ENCODE measurements at regions not wholly inside any gene's neighbourhood (a gene's known extent, or its start where the extent isn't known, plus 50 kb on each side); places are given as distances from the start of the nearest gene placed in this dataset.

- no peak for TF ChIP-seq CTCF (conservative IDR thresholded peaks at IDR 0.05; ENCODE audit: low read depth, low read length)
- no peak for DNase-seq (ENCODE audit: low read depth)
- H3K4me3 ChIP-seq (ENCODE audit: low read length) = no peak overlapping the region
Measured at GRCh38 chr1:108072212-108072611, 107.2 kb upstream of the VAV3 start.

- H3K4me3 ChIP-seq (ENCODE audit: low read length) = no peak overlapping the region
- no peak for DNase-seq (ENCODE audit: low read depth)
- no peak for TF ChIP-seq CTCF (conservative IDR thresholded peaks at IDR 0.05; ENCODE audit: low read depth, low read length)
Measured at GRCh38 chr1:108071601-108072000, 106.6 kb upstream of the VAV3 start.

- TF ChIP-seq CTCF (conservative IDR thresholded peaks at IDR 0.05; ENCODE audit: low read depth, low read length) = no peak
- H3K4me3 ChIP-seq (ENCODE audit: low read length) = no peak overlapping the region
Measured at GRCh38 chr1:108070662-108071061, 105.7 kb upstream of the VAV3 start.

GRCh38 chr1:108067884-108068540, 103.0 kb upstream of the VAV3 start:
- DNase-seq (ENCODE audit: low read depth) = no peak
- no peak overlapping the region for H3K4me3 ChIP-seq (ENCODE audit: low read length)
- no peak for TF ChIP-seq CTCF (conservative IDR thresholded peaks at IDR 0.05; ENCODE audit: low read depth, low read length)

More at GRCh38 chr1:108070662-108071061, 105.7 kb upstream of the VAV3 start:
- no peak for DNase-seq (ENCODE audit: low read depth)

- DNase-seq (ENCODE audit: low read depth) = no peak
- H3K4me3 ChIP-seq (ENCODE audit: low read length) = no peak overlapping the region
- no peak for TF ChIP-seq CTCF (conservative IDR thresholded peaks at IDR 0.05; ENCODE audit: low read depth, low read length)
Measured at GRCh38 chr1:108066808-108067207, 101.8 kb upstream of the VAV3 start.

- H3K4me3 ChIP-seq (ENCODE audit: low read length) = no peak overlapping the region
- no peak for TF ChIP-seq CTCF (conservative IDR thresholded peaks at IDR 0.05; ENCODE audit: low read depth, low read length)
- DNase-seq (ENCODE audit: low read depth) = no peak
Measured at GRCh38 chr1:108064255-108064654, 99.3 kb upstream of the VAV3 start.

GRCh38 chr1:108063703-108064102, 98.7 kb upstream of the VAV3 start:
- DNase-seq (ENCODE audit: low read depth) = no peak
- no peak overlapping the region for H3K4me3 ChIP-seq (ENCODE audit: low read length)
- TF ChIP-seq CTCF (conservative IDR thresholded peaks at IDR 0.05; ENCODE audit: low read depth, low read length) = no peak

Data from retinal pigment epithelial cell (primary cell).